Posterior cingulate gyrus (tissue), 11 donors: ENCODE measurements at regions not wholly inside any gene's neighbourhood (a gene's known extent, or its start where the extent isn't known, plus 50 kb on each side); places are given as distances from the start of the nearest gene placed in this dataset.
"Not testable (repeated sequence)": the region's sequence is repeated elsewhere in the genome, so short reads cannot be mapped to it uniquely, and the experiment has no call there.

Experiments
- DNase-seq, 10 donors: peaks; one replicate each; pipeline versions ENCODE4 v3.0.0 to v3.0.0-alpha.2; 2020 to 2021; ENCODE audit warnings: mixed read lengths in 3 of 10
- intact Hi-C: fragments of 100-400 bp; cut with DNase I; formaldehyde crosslinking; loops from one replicate; pipeline ENCODE4 v1.15.1; 2023

DNA sequence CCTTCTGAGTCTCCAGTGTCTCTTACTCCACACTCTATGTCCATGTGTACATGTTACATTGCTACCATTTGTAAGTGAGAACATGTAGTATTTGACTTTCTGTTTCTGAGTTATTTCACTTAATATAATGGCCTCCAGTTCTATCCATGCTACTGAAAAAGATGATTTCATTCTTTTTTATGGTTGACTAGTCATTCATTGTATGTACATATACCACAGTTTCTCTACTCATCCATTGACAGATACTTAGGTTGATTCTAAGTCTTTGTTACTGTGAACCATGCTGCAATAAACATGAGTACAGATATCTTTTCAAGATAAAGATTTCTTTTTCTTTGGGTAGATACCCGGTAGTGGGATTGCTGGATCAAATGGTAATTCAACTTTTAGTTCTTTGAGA lies 107.1 kb upstream of the CHD1 start:
- no peak for DNase-seq
- intact Hi-C loops: loop anchor here (10.0 kb wide), 1 partner anchor 261 kb away; the partner anchor contains the start of gene RGMB

DNA sequence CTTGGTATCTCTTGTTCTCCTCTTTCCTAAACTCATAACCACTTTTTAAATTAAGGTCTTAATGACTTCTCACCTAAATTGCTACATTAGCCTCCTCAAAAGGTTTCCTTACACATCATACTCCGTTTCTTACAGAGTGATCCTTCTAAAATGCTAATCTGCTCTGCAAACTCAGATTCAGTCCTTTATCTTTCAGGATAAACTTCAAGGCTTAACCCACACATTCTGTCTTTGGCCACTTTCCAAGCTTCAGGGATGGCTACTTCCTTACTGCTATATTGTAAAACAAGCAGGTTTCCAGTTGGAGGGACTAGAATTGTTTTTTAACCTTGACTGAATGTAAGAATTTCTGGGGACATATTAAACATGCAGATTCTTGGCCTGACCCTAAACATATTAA lies 105.5 kb upstream of the CHD1 start:
- no peak for DNase-seq
- intact Hi-C loops: loop anchor here (5.0 to 10.0 kb wide), 2 partner anchors 107 to 260 kb away; partner anchors contain the start of genes CHD1 and RGMB

- intact Hi-C loops: loop anchor here (5.0 to 10.0 kb wide), 2 partner anchors 106 to 258 kb away; partner anchors contain the start of genes CHD1 and RGMB
- DNase-seq: no peak
These were observed 104.5 kb upstream of the CHD1 start for GRCh38 chr5:99033014-99033900.

DNA sequence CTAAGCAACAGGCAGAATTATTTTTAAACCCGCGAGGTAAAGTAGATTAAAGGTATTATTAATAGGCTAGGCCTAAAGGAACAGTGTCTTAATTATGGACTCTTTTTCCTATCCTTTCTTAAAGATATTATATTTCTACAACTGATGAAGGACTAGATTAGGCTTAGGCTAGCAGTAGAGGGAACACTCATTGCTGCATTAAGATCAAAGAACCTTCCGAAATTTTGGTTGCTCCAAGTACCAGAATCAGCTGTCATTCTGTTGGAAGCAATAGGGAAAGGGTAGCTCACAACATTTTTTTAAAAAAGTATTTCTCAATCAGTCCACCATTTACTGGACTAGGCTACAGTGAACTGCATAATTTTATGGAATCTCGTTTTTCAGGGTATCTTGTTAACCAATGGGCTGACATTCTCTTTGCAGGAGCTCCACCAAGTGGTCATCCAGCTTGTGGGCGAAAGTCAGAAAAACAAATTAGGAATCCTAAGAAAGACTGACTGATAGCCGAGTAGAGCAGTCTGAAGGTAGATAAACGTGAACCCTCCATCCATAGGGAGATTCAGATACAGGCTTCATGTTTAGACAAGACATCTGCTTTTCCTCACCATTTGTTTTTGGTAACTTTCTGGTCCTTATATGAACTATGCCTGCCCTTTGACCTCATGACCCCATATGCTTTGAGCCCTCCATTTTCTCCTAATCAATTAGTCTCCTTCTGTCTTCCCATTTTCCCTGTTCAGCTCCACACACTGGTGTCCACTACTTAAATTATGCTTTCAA lies 103.6 kb upstream of the CHD1 start:
- intact Hi-C loops: loop anchor here (1.0 to 10.0 kb wide), 3 partner anchors 105 to 258 kb away; partner anchors contain the start of genes CHD1 and RGMB
- peak in 6 of 10 donors; percentile 21 to 85 (median 61) for DNase-seq

- DNase-seq: no peak
- intact Hi-C loops: loop anchor here (5.0 to 10.0 kb wide), 2 partner anchors 104 to 256 kb away; partner anchors contain the start of genes CHD1 and RGMB
These were observed 102.2 kb upstream of the CHD1 start for GRCh38 chr5:99030906-99031440.

GRCh38 chr5:99029172-99029571 lies 100.4 kb upstream of the CHD1 start:
- intact Hi-C loops: no loop called here
- DNase-seq: no peak

DNA sequence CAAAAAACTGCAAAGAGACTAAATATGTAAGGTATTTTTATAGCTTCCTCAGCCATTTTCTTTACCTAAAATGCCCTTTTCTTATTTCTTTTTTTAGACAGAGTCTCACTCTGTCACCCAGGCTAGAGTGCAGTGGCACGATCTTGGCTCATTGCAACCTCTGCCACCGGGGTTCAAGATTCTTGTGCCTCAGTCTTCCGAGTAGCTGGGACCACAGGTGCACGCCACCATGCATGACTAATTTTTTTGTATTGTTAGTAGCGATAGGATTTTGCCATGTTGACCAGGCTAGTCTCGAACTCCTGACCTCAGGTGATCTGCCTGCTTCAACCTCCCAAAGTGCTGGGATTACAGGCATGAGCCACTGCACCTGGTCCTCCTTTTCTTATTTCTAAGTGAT lies 99.4 kb upstream of the CHD1 start:
- intact Hi-C loops: not testable (repeated sequence)

GRCh38 chr5:99025298-99026045 lies 96.7 kb upstream of the CHD1 start:
- intact Hi-C loops: no loop called here
- no peak for DNase-seq

More for the DNA sequence above, 99.4 kb upstream of the CHD1 start:
- not testable (repeated sequence) for DNase-seq

- intact Hi-C loops: no loop called here
- no peak for DNase-seq
These were observed 94.5 kb upstream of the CHD1 start for GRCh38 chr5:99023330-99023729.

GRCh38 chr5:99022250-99022649 lies 93.4 kb upstream of the CHD1 start:
- DNase-seq: no peak
- intact Hi-C loops: no loop called here

DNA sequence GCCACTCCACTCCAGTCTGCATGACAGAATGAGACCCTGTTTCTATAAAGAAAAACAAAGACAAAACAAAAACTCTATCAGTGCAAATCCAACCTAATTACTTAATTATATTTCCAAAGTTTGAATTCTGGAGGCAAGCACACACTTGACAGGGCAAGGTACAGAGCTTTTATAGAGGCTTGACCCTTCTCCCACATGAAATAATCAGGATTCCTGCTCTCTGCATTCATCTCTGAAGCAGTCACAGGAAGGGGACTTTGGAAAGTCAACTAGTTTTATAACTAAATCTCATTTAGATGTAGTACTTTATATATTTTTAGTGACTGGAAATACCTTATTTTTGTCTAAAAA lies 91.9 kb upstream of the CHD1 start:
- intact Hi-C loops: no loop called here
- DNase-seq: no peak

DNA sequence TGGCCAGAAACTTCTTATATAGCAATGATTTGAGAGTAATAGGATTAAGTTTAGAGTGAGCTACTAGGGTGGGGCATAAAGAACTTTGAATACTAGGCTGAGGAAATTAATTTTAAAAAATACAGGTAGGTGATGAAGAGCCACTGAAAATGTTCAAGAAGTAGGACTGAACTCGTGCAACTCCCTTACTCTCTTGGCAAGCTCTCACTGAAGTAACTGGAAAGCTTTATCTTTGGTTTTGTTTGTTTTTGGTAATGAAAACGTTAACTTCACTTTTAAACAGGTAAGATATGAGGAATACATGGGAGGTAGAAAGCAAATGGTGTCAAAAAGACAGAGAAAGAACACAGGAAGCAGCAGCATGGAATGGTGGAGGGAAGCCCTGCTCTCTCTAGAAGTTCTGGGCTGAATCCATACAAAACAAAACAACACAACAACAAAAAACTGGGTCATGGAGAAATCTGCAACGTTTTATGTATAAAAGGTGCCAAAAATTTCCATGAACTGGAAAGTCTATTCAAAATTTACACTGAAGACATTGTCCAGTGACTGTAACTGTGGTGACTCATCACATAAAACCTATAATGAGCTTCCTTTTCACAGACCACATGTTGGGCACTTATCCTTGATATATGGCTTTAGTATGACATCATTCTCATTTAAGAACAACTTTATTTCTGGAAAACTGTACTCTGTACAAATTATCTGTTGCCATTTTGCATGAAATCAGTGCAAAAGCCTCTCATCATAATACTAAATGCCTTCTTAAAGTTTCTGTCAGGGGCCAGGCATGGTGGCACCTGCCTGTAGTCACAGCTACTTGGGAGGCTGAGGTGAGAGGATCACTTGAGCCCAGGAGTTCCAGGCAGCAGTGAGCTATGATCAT lies 91.2 kb upstream of the CHD1 start:
- no peak for DNase-seq
- intact Hi-C loops: no loop called here

GRCh38 chr5:99019254-99019653 lies 90.4 kb upstream of the CHD1 start:
- intact Hi-C loops: no loop called here
- DNase-seq: no peak

- intact Hi-C loops: no loop called here
- DNase-seq: no peak
These were observed 81.5 kb upstream of the CHD1 start for GRCh38 chr5:99010294-99010693.

DNA sequence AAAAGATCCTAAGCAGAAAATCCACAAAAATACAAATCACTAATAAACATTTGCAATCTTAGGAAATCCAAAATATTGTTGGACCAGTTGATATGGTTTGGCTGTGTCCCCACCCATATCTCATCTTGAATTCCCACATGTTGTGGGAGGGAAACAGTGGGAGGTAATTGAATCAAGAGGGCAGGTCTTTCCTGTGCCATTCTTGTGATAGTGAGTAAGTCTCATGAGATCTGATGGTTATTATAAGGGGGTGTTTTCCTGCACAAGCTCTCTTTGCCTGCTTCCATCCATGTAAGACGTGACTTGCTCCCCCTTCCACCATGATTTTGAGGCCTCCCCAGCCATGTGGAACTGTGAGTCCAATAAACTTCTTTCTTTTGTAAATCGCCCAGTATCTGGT lies 79.2 kb upstream of the CHD1 start:
- intact Hi-C loops, DNase-seq: not testable (repeated sequence)

DNA sequence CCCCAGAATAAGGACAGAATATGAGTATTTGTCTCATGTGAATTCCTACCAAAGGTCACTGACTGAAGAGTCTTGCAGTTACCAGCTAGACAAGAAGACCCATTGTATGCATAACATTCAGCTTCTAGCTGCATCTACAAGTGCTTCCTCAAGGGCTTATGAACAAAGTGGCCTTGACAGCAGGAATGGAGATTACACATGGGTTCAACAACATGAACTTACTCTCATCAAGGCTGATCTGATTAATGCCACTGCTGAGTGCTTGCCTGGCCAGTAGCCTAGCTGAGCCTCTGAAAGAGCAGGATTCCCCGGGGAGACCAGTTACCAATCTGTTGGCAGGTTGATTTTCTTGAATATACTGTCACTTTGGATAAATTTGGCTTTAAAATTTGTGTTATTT lies 76.7 kb upstream of the CHD1 start:
- intact Hi-C loops: no loop called here
- no peak for DNase-seq

- intact Hi-C loops: no loop called here
- no peak for DNase-seq
These were observed 76.2 kb upstream of the CHD1 start for GRCh38 chr5:99004960-99005359.

GRCh38 chr5:99000876-99001275 lies 72.1 kb upstream of the CHD1 start:
- intact Hi-C loops: no loop called here
- DNase-seq: no peak

GRCh38 chr5:99000221-99000620 lies 71.4 kb upstream of the CHD1 start:
- intact Hi-C loops: no loop called here

More at GRCh38 chr5:99000221-99000620, 71.4 kb upstream of the CHD1 start:
- DNase-seq: no peak
